CD4-positive, alpha-beta T cell (primary cell): ENCODE measurements at regions not wholly inside any gene's neighbourhood (a gene's known extent, or its start where the extent isn't known, plus 50 kb on each side); places are given as distances from the start of the nearest gene placed in this dataset.

Experiments
- ATAC-seq: fragments of 200-7000 bp; cut with Tn5 transposase; one replicate; pipeline ENCODE4 v1.10.0; 2022; ENCODE audit warnings: mild to moderate bottlenecking; ENCODE audit not compliant: poor library complexity
- CTCF ChIA-PET: fragments of 350-600 bp; sonication (Branson Sonifier 250); formaldehyde crosslinking; loops from one replicate; lab custom pipeline; 2021; ENCODE audit warnings: antibody characterized with exemption, inconsistent platforms; lab: Charles Lee
- POLR2A ChIA-PET: fragments of 350-600 bp; sonication (Branson Sonifier 250); formaldehyde crosslinking; loops from one replicate; lab custom pipeline; 2021; ENCODE audit warnings: antibody characterized with exemption, inconsistent platforms; lab: Charles Lee
- DNase-seq, 14 experiments: peaks; one replicate each; pipeline ENCODE4 v3.0.0-alpha.2; 2013 to 2020; ENCODE audit warnings: mixed read lengths in 2 of 14
- H3K27ac ChIP-seq, 2 donors: one replicate each; pipeline versions ENCODE4 v1.5.1 to v1.7.0; 2013; ENCODE audit warnings: low read length in 2 of 2, low read depth in 1 of 2, mild to moderate bottlenecking in 1 of 2
- H3K27me3 ChIP-seq, 2 experiments: 1 replicate in 1 of 2; 2 replicates in 1 of 2; pipeline versions ENCODE4 v1.6.1 to v1.7.0; 2013; ENCODE audit warnings: low read length in 2 of 2, control low read depth in 1 of 2, mild to moderate bottlenecking in 1 of 2, moderate library complexity in 1 of 2; ENCODE audit not compliant: insufficient read depth in 2 of 2, control insufficient read depth in 1 of 2
- H3K36me3 ChIP-seq: one replicate; pipeline ENCODE4 v1.6.1; 2013; ENCODE audit warnings: low read length, control low read depth; ENCODE audit not compliant: insufficient read depth
- H3K4me1 ChIP-seq: one replicate; pipeline ENCODE4 v1.6.1; 2013; ENCODE audit warnings: low read length, control low read depth; ENCODE audit not compliant: insufficient read depth
- H3K4me3 ChIP-seq: one replicate; pipeline ENCODE4 v1.5.1; 2013; ENCODE audit warnings: mild to moderate bottlenecking, low read length, moderate library complexity
- H3K9me3 ChIP-seq, 2 experiments: 1 replicate in 1 of 2; 2 replicates in 1 of 2; pipeline versions ENCODE4 v1.6.1 to v1.7.0; 2013; ENCODE audit warnings: low read length in 2 of 2, mild to moderate bottlenecking in 2 of 2, control low read depth in 1 of 2, moderate library complexity in 1 of 2; ENCODE audit not compliant: control insufficient read depth in 1 of 2, insufficient read depth in 1 of 2
- H3K27ac Mint-ChIP-seq: one replicate; pipeline ENCODE4 v1.8.0; 2020; ENCODE audit warnings: mixed read lengths
- H3K27me3 Mint-ChIP-seq: one replicate; pipeline ENCODE4 v1.8.0; 2021; ENCODE audit warnings: mixed read lengths
- H3K36me3 Mint-ChIP-seq: one replicate; pipeline ENCODE4 v1.8.0; 2021; ENCODE audit warnings: low read depth, mixed read lengths
- H3K4me1 Mint-ChIP-seq: one replicate; pipeline ENCODE4 v1.8.0; 2021; ENCODE audit warnings: low read depth, mixed read lengths
- H3K4me3 Mint-ChIP-seq: one replicate; pipeline ENCODE4 v1.8.0; 2020; ENCODE audit warnings: mild to moderate bottlenecking, mixed read lengths
- H3K9me3 Mint-ChIP-seq: one replicate; pipeline ENCODE4 v1.8.0; 2020; ENCODE audit warnings: mixed read lengths
- CTCF ChIP-seq: fragments of 200-600 bp; IDR thresholded peaks from one replicate; pipeline ENCODE4 v1.8.0; 2022; ENCODE audit warnings: antibody characterized with exemption, mild to moderate bottlenecking
- intact Hi-C, 2 experiments: fragments of 100-400 bp; cut with DNase I in 1 of 2; cut with micrococcal nuclease in 1 of 2; formaldehyde crosslinking; loops; one replicate each; pipeline versions ENCODE4 v1.15.1 to v1.9.0; 2023 to 2025; cut with DNase I, micrococcal nuclease

GRCh38 chr12:127294651-127295210 lies 972.2 kb upstream of the TMEM132C start:
- H3K4me1 Mint-ChIP-seq: no peaks in the 10 kb centered on the region
- no peak for ATAC-seq

GRCh38 chr12:127295630-127296029 lies 971.3 kb upstream of the TMEM132C start:
- Histone ChIP-seq H3K36me3 (no peaks in the 10 kb centered on the region), H3K4me3 (no peak overlapping the region), H3K4me1 (no peaks in the 10 kb centered on the region), H3K27ac (no peak overlapping the region), H3K9me3 (peaks cover 0 to 7% of the 10 kb centered on the region in 2 experiments), H3K27me3 (no peaks in the 10 kb centered on the region)
- Mint-ChIP-seq H3K4me3 (no peak overlapping the region), H3K27me3 (no peaks in the 10 kb centered on the region), H3K27ac (no peak overlapping the region), H3K36me3 (no peaks in the 10 kb centered on the region), H3K9me3 (no peaks in the 10 kb centered on the region), H3K4me1 (no peaks in the 10 kb centered on the region)
- ChIA-PET CTCF (no interaction called here), POLR2A (no interaction called here)
- ATAC-seq (no peak), DNase-seq (no peak)
- intact Hi-C loops: no loop called here
- no peak for TF ChIP-seq CTCF

More at GRCh38 chr12:127294651-127295210, 972.2 kb upstream of the TMEM132C start:
- Histone ChIP-seq H3K27ac (no peak overlapping the region), H3K4me3 (no peak overlapping the region), H3K27me3 (peaks cover 0 to under 1% of the 10 kb centered on the region in 2 experiments), H3K4me1 (no peaks in the 10 kb centered on the region), H3K9me3 (peaks cover 0 to 7% of the 10 kb centered on the region in 2 experiments), H3K36me3 (no peaks in the 10 kb centered on the region)
- DNase-seq: no peak
- POLR2A ChIA-PET: no interaction called here
- Mint-ChIP-seq H3K9me3 (no peaks in the 10 kb centered on the region), H3K36me3 (no peaks in the 10 kb centered on the region), H3K27ac (no peak overlapping the region), H3K27me3 (no peaks in the 10 kb centered on the region), H3K4me3 (no peak overlapping the region)
- intact Hi-C loops: no loop called here
- CTCF ChIA-PET: no interaction called here
- no peak for TF ChIP-seq CTCF

- H3K27ac ChIP-seq: no peak overlapping the region
- no peaks in the 10 kb centered on the region for H3K4me1 Mint-ChIP-seq
These were observed 970.4 kb upstream of the TMEM132C start for GRCh38 chr12:127296591-127296990.

More at GRCh38 chr12:127296591-127296990, 970.4 kb upstream of the TMEM132C start:
- Mint-ChIP-seq H3K36me3 (no peaks in the 10 kb centered on the region), H3K9me3 (no peaks in the 10 kb centered on the region), H3K27me3 (no peaks in the 10 kb centered on the region), H3K27ac (no peak overlapping the region), H3K4me3 (no peak overlapping the region)
- DNase-seq: no peak
- H3K36me3 ChIP-seq: no peaks in the 10 kb centered on the region
- no peak overlapping the region for H3K4me3 ChIP-seq
- ChIA-PET CTCF (no interaction called here), POLR2A (no interaction called here)
- H3K9me3 ChIP-seq: peaks cover 0 to 7% of the 10 kb centered on the region in 2 experiments
- intact Hi-C loops: no loop called here
- ATAC-seq: no peak
- no peaks in the 10 kb centered on the region for H3K4me1 ChIP-seq
- no peak for TF ChIP-seq CTCF
- H3K27me3 ChIP-seq: no peaks in the 10 kb centered on the region
